ENCODE measurements at regions not wholly inside any gene's neighbourhood (a gene's known extent, or its start where the extent isn't known, plus 50 kb on each side); places are given as distances from the start of the nearest gene placed in this dataset.

DNA sequence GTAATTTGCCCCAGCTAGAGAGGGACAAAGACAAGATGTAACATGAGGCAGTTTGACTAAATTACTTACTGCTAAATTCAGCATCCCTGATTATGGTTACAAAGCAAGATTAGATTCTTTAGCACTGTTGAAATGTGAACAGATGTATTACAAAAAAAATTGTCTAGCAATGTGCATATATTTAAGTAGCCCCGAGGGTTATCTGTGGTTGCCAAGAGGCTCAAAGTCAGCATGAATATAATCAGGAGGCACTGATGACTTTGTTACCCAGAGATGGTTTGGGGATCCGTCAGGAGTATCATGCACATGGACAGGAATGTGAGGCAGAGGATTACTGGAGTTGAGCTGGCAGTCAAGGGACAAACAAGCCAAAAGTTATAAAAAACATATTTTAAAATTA, 356.9 kb upstream of the CCDC196 start:
- DNase-seq: no peak

DNA sequence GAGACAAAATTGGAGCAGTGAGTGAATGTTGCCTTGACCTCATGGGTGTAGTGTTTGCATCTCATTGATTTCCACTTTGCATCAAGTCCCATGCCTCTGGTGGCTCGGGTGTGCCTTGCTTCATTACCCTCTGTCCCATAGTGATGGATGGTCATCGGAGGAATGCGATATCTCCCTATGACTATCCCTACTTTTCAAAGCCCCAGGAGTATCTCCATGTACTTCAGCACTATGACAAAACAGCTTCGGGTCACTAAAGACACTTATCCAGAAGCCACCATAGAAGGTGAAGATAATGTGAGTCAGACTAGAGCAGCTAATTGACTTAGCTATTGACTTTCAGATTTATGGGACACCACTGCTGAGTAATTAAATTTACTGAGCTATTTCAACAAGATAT, 355.1 kb upstream of the CCDC196 start:
- no peak for DNase-seq

DNA sequence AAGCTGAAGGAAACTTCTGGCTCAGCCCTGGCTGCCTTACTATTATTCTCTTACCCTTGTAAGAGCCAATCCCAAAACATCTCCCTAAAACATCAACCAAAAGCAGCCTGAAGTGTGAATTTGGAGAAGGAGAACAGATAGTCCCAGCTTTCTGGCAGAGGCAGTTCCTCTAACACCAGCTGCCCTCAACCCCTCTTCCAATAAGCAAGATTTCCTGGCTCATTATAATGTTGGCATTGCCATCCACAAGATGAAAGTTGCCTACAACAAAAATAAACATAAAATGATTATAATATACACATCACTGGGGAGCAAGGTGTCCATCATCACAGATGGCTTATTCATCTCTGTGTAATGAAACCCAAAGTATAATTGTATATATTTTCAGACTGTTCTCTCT, 352.5 kb upstream of the CCDC196 start:
- no peak for DNase-seq

DNA sequence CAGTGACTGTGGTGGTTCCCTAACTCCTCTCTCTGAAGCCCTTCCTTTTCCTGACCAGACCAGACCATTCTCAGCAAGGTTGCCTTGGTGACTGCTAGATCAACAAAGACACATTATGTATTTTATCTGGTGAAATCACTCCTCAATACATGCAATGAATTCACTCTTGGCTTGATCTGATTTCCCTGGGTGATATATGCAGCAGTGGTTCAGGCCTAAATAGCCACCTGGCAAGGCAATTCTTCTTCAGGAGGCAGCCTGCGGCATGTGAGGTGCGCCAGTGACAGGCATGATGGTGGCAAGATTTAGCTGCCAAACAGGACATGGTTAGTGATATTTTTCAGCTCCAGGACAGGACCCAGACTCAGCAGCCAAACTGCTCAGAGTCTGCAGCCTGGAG, 350.3 kb upstream of the CCDC196 start:
- DNase-seq: no peak

DNA sequence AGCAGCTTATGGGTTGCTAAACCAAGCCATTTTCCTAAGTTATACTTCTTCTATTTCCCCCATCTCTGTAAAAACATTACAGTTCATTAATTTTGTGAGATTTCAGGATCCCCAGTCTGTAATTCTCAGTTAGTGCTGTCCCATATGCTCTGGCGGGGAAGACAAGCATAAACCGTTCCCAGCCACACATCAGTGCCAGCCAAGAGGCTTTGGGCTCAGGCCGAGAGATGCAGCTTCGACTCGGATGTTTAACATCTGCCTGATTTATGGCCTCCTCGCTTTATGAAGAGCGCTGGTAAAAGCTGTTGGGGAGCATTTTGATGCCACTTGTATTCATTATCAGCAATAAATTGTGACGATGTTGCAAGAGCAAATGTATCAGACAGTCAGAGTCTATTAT, 349.1 kb upstream of the CCDC196 start:
- DNase-seq: no peak

DNA sequence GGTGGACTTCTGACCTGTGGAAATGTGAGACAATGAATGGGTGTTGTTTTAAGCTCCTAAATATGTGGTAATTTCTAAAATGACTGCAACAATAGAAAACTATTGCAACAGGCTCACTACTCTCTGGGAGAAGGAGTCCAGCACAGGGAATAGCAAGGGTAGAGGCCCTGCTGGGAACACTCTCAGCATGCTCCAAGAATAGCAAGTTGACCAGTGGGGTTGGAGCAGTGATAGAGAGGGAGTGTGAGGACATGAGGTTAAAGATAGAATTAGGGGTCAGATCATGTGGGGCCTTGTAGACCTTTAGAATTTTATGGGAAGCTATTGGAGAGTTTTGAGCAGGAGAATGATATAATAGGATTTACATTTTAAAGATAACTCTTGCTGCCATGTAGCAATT, 346.7 kb upstream of the CCDC196 start:
- no peak for DNase-seq

DNA sequence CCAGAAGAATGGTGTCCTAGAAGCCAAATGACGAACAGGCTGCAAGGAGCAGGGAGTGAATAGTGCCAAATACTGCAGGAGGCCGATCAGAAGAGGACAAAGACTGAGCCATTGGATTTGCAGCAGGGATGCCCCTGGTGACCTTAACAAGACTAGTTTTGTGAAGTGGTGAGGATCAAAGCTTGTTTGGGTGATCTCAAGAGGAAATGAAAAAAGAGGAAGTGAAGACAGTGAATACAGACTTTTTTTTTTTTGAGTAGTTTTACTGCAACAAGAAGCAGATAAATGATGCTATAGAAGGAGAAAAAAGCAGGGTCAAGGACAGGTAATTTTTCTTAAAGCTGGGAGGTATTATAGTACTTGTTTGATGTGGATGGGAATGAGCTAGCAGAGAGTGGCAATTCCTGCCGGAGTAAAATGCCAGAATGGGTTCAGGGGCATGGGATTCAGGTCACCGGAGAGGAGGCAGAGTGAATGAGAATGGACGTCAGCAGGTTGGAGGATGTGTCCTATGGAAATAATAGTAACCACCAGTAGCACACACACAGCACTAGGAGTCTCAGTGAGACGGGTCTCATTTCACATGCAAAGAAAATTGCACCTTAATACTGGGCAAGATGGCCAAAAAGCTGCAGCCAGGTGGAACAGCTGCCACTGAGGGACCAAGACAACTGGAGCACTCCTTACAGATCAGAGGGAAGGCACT, 345.8 kb upstream of the CCDC196 start:
- no peak for DNase-seq

DNA sequence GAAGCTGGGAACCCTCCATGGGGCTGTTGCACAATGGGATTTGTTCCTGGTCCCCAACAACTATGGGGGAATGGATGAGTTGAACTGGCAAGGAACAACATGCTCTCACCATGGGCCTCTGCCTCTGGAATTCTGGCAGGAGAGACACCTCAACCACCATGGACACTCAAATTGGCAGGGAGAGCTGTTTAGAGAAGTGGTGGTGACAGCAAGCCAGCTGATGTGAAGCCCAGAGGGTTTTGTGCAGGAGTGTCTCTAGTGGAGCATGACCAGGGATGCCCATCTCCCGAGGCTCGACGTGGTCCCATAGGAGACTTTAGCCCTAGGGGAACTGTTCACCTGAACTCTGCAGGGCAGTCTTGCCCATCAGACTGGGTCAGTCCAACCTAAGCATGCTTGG, 345.2 kb upstream of the CCDC196 start:
- no peak for DNase-seq

DNA sequence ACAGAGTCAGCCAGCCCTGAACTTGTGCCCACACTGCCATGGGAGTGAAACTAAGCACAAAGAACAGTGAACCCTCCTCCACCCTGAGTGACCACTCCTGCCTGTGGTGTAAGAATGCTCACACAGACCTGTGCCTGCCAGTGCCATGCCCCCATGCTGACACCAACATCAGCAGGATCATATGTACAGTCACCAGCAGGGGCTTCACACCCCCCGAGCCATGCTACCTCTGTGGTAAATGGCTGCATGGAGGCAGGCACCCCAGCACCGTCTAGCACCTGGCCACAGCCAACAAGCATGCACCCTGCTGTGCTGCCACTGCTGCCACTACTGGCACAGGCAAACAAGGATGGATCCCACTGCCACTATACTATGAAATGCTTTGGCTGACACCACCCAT, 344.4 kb upstream of the CCDC196 start:
- no peak for DNase-seq

DNA sequence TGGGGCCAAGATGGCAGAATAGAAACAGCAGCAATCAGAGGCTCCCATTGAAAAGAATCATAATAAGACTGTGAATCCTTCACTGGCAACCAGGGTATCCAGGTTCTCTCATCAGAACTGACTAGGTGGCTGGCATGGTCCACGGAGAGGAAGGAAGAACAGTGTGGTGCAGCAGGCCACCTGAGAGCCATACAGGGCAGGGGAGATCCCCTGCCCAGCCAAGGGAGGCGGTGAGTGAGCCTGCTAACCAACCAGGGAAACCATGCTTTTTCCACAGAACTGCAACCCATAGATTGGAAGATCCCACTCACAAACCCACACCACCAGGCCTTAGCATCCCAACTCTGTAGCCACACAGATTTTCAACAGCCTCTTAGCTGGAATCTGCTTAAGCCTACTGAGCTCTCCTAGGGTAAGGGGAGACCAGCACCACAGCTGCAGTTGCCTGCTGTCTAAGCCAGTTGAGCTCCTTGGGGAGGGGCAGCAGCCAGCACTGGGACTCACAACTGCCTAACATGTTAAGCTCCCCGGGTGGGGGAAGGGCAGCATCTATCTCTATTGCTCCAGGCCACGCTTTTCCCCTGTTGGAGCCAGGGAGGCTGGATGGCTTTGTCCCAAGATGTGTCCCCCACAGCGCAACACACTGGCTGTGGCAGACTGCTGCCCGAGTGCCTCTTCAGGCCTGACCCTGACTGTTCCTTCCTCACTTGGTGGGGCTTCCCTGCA, 342.6 kb upstream of the CCDC196 start:
- no peak for DNase-seq

DNA sequence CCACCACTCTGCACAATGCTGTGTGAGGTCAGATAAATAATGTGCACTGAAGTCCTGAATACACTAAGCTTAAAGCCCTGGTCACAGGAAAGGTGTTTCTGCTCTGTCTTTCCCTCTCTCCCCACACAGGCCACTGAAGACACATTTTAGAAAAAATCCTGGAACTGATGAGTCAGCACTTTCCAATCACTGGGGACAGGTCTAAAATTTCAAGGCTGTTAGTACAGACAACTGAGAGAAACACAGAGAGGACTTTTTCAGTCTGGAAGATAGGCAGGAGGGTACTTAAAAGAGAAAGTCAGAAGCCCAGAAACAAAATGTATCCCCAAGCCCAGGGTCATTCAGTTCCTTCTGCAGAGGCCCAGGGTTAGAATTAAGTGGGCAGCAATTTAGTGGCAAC, 333.9 kb upstream of the CCDC196 start:
- no peak for DNase-seq

DNA sequence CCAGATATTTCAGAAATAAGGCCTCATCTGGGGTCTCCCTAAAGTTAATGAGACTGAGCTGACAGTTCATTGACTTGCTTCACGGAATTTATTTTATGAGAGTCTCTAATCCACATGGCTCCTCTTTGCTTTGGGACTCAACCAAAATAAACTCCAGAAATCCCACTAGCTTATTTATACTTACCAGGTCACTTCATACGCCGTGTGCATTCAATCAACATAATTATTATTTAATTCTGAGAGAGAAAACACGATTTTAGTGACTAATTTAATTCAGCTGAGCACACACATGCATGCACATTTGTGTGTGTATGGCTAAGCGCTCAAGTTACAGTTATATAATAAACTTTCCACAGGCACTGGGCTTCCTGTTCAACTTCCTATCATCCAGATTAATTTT, 333.4 kb upstream of the CCDC196 start:
- DNase-seq: no peak

DNA sequence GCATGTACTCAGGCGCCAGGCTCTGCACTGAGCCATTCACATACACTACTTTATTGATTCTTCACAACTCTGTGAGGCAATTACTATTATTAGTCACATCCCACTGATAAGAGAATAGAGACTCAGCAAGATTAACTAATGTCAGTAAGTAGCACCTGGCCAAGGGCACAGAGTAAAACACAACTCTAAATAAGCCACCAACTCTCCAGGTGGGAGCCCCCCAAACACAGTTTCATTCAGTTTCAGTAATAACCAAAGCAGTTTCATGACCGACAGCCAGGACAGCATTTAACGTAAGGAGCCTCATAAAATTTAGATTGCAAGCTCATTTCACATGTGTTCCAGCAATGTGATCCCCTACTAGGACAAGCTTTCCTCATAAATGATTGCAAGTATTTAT, 323.1 kb upstream of the CCDC196 start:
- DNase-seq: no peak

DNA sequence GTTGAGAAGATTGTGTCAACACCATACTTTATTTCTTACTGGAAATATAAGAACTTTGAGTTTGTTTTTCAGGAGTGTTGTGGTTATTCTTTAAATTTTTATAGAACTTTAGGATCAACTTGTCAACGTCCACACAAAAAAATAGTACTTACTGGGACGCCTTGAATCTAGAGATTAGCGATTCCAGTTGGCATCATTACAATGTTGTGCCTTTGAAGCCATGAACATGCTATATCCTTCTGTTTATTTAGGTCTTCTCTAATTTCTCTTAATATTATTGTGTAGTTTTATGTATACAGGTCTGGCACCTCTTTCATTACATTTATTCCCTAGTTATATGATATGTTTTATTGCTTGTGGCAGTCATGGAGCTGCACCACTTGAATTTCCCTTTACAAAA, 320.8 kb upstream of the CCDC196 start:
- no peak for DNase-seq

DNA sequence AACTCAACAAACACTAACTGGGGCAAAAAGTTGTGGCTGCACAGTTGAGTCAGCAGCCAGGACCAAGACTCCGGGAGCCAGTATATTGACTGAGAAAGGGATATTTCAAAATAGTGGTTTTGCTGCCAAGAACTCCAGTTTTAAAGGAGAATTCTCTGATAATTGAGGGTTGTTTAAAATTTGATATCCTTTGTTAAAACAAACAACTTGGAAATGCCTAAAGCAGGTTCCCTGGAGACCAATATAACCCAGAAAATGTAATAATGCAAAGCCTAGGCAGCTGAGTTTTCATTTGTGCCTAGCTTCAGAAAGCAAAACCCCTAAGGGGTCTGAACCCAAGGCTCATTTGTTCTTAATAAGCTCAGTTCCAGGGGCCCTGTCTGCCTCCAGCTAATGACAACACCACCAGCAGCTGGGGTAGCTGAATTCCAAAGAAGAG, 311.7 kb upstream of the CCDC196 start:
- DNase-seq: no peak

DNA sequence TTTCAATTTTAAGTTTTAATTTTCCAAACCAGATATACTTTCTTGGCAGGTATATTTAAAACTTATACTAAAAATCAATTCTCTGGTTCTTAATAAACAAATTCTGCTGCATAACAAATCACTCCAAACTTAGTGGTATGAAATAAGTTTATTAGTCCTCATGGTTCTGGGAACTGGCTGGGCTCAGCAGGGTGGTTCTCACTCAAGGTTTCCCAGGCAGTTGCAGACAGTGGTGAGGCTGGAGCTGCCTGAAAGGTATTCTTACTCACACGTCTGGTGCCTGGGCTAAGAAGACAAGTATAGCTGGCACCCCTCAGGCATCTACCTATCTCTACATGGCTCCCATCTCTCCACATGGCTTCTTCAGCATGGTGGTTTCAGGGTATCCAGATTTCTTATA, 308.2 kb upstream of the CCDC196 start:
- no peak for DNase-seq

DNA sequence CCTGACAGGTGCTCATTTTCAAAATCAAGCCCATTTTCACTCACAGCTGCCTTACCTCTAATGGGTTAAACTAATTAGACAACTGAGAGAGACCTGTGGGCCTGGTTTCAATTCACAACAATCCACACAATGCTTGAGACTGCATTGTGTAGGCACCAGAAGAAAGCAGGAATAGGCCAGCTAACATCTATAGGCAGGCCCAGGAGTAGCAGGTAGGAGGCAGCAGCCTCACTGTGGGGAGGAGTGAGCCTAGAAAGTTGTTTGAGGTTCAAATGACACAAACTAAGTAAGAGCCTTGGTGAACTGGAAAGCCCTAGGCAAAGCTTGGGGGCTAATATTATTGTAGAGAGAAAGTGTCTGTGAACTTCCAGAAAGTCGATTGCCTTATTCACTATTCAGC, 289.5 kb upstream of the CCDC196 start:
- DNase-seq: no peak

DNA sequence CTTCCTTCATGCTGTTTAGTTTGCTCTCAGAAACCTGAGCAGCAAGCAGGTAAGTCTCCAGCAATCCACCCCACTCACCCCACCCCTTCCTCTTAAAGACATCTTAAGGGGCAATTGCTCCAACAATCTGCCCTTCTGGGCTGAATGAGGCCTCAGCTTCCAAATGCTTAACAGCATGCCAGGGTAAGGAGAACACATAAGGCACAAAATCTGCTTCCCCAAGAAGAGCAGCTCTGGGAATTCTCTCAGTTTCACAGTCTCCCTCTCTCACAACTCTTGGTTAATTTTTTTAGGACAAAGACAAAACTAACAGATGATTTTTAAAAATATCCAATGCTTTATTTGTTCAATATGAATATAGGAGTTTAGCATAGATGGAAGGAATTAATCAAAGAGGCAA, 288.9 kb upstream of the CCDC196 start:
- DNase-seq: no peak

DNA sequence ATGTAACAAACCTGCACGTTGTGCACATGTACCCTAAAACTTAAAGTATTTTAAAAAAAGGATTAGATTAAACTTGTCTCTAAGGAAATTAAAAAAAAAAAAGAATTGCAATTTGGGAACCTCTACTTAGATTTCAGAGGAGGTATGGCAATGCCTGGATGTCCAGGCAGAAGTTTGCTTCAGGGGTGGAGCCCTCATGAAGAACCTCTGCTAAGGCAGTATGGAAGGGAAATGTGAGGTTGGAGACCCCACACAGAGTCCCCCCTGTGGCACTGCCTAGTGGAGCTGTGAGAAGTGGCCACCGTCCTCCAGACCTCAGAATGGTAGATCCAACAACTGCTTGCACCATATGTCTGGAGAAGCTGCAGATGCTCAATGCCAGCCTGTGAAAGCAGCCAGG, 279.6 kb upstream of the CCDC196 start:
- DNase-seq: no peak

DNA sequence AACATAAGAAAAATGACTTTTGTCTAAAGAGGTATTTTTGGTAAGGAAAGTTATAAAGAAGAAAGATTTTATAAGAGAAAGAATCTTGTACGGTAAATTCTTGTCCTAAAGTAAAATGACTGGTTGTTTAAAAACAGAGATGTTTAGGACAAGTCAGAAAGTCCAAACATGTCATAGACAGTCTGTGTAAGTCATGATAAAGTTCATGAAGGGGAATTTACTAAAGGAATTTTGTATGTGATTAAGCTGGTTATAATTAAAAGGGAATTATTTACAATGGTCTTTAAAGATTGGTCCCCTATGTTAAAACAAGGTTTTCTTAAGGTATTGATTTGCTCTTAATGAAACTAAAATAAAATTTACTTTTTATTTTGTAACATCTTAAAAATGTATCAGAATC, 269.4 kb upstream of the CCDC196 start:
- DNase-seq: no peak

DNA sequence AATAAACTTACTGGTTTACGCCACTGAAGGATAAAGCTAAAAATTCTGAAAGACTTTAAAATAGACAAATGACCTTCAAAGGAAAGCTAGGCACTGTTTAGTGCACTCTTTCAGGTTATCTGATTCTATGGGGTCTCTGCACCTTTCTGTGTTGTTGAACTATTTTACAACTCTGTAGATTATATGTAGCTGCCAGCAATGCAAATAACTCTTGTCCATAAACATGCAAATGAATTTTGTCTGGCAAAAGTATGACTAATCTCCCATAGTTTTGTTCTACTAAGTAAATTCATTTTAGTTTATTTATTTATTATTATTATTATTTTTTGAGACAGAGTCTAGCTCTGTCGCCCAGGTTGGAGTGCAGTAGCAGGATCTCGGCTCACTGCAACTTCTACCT, 266.3 kb upstream of the CCDC196 start:
- no peak for DNase-seq

DNA sequence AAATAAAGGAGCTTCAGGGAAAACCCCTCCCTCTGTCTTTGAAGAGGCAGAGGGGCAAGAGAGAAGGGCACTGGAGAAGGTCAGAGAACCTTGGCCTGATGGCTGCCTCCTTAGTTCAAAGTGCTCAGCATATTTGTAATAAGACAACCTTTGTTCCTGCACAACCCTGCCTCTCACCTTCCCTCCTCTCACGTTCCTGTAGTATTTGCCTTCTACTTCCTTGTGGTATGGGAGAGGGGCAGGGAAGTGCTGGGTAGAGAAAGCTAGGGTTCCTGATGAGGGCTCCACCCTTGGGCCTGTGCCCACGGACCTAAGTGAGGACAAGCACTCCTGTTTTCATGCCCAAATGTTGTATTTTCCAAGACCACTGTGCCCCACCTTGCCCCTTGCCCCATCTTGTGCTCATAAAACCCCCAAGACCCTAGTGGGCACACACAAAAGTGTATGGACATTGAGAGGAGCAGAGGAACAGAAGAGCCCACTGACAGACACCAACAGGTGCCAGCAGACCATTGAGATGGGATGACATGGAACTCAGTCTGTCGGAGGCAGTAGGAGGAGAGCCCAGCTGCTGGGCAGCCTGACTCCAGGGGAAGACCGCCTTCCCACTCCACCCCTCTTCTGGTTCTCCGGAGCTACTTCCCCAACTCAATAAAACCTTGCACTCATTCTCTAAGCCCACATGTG, 261.5 kb upstream of the CCDC196 start:
- DNase-seq: no peak

DNA sequence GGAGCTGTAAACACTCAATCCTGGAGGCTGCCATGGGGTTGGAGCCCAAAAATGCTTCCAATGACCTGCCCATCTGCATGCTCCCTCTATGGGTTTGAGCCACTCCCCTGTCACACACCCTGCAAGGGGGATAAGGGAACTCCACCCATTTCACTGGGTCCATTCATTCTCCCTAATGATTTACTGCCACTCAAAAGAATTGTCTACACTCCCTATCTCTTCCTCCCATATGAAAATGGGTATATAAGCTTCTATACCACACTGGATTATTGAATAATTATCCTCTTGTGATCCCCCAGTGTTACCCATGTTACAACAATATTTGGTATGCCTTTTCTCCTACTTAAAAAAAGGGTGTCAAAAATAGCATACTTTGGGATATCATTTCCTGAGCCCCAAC, 260.8 kb upstream of the CCDC196 start:
- no peak for DNase-seq

DNA sequence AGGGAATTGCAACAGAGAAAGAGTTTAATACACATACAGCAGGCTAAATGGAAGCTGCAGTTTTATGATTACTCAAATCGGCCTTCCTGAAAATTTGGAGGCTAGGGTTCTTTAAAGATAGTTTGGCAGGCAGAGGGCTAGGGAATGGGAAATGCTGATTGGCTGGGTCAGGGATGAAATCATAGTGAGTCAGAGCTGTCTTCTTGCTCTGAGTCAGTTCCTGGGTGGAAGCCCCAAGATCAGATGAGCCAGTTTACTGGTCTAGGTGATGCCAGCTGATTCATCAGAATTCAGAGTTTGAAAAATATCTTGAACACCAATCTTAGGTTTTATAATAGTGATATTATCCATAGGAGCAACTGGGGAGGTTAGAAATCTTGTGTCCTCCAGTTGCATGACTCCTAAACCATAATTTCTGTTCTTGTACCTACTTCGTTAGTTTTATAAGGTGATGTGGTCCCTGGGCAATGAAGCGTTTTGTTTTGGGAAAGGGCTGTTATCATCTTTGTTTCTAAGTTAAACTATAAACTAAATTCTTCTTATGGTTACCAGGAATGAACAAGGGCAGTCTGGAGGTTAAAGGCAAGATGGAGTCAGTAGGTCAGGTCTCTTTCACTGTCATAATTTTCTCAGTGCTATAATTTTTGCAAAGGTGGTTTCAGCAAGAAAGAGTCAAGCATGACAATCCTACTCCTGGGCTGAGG, 257.8 kb upstream of the CCDC196 start:
- DNase-seq: peak; percentile 26 to 33

All from activated CD4-positive, alpha-beta T cell treated with anti-CD3 and anti-CD28 coated beads, Interleukin-2, amount 50 U/mL, for 48 hours (primary cell).